T-helper 2 cell treated with Interferon-gamma antibody and Interleukin-4, amounts not matched to agents 100 ng/mL and 5 ng/mL, for 36 hours (primary cell): ENCODE measurements at regions not wholly inside any gene's neighbourhood (a gene's known extent, or its start where the extent isn't known, plus 50 kb on each side); places are given as distances from the start of the nearest gene placed in this dataset.
"Not testable (repeated sequence)": the region's sequence is repeated elsewhere in the genome, so short reads cannot be mapped to it uniquely, and the experiment has no call there.

Experiments used
- intact Hi-C: fragments of 100-400 bp; cut with micrococcal nuclease; formaldehyde crosslinking; loops from one replicate; pipeline ENCODE4 v1.15.1; 2023

DNA sequence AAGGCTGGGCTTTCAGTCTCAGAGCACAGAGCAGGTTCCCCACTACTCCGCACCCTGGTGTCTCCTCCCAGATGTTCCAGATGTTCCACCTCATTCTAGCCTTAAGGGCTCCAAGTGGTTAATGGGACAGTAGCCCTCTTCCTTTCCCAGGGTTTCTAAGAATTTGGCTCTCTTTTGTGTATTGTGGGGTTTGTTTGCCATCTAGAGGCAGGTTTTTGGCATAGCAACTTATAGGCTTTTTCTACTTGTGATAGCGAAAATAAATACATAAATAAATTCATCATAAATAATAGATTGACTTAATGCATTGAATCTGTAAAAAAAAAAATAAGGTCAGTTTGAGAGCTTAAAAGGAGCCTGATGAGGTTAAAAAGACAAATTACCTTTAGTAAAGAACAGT lies 86.1 kb upstream of the XKR3 start:
- intact Hi-C loops, result loop anchor here (10.0 kb wide), 1 partner anchor 137 kb away; no protein-coding TSS in a partner anchor

DNA sequence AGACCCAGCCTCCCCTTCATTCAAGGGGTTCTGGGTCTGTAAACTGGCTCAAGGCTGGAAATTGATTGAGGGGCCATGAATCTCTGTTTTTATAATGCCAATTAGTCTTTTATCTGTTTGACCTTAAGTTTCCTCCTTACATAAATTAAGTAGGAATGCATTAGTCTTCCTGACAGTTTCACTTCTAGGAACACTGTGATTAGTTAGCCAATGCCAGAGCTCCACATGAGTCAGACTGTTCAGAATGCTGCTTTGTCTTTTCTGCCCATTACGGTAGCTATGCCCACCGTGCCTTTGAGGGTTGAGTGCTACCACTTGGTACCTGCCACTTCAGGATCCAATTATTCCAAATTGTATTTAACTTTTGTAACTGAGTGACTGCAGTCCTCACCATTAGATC lies 76.8 kb upstream of the XKR3 start:
- intact Hi-C loops, result not testable (repeated sequence)

DNA sequence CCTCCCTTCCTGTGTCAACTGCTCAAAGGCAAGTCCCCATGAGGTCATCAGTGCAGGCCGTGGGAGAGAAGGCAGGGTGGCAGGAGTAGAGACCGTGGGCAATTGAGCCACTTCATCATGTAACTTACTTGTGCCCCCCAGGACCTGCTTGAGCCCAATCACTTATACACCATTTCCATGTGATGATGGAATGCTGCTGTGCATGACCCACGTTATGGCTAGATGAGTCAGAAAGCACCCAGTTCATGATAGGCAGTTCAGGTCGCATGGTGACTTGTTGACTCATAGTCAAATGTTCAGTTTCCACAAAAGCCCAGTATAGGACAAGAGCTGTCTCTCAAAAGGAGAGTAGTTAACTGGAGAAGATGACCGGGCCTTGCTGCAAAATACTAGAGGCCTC lies 76.4 kb upstream of the XKR3 start:
- intact Hi-C loops, result not testable (repeated sequence)

DNA sequence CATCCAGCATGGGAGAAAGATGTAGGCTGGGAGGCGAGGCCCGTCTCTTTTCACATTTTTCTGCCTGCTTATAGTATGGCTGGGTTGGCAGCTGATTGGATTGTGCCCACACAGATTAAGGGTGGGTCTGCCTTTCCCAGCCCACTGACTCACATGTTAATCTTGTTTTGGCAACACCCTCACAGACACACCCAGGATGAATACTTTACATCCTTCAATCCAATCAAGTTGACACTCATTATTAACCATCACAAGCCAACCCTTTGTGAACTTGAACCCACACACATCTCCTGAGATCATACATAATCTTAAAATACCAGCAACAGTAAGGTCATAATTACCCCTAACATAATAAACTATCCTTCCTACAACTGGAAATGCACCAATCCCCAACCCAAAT lies 74.1 kb upstream of the XKR3 start:
- intact Hi-C loops, result not testable (repeated sequence)

DNA sequence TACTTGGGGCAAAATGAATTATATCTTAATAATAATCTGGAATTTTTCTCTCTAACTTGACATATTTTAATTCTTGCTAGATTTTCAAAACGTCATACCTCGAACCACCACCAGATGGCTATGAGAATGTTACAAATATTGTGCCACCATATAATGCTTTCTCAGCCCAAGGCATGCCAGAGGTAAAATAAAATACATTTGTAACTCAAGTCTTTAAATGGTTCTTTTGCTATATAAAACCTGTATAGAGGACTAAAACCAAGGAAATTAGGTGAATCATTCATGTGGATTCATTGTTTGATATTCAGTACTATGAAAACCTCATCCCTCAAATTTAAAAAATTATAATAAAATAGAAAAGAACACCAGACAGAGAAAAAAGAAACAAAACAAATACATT lies 72.2 kb upstream of the XKR3 start:
- intact Hi-C loops, result not testable (repeated sequence)

DNA sequence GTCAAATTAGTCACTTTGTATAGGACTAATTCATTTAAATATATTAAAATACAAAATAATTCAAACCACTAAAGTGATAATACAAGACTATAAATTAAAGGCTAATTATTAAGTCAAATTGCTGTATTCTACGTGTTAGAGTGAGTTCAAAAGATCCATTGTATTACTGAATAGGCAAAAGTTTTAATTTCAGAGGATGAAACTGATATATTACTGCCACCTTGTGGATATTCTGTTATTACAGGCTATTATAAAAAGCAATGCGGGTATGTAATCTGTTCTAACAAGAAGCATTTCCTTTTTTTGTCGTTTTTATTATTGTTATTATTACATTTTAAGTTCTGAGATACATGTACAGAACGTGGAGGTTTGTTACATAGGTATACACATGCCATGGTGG lies 66.7 kb upstream of the XKR3 start:
- intact Hi-C loops, result loop anchor here (2.0 kb wide), 1 partner anchor 117 kb away; no protein-coding TSS in a partner anchor

DNA sequence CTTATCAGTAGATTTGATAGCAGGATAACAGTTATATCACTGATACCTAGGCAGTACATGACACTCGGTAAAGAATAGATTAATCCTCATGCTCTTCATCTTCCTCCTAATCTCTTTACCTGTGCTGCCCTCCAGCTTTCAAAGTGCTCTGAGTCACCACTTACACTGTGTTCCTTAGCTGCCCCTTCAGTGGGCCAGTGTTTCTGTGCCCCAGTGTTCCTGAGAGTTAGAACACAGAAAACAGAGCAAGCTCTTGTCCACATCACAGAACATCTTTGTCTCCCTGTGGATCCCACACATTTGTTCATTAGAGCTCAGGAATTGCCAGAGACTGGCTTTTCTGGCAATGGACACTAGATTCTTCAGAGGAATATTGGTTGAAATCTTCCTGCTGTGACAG lies 51.1 kb upstream of the XKR3 start:
- intact Hi-C loops, result not testable (repeated sequence)
